GM23338 (cell line): ENCODE measurements at regions not wholly inside any gene's neighbourhood (a gene's known extent, or its start where the extent isn't known, plus 50 kb on each side); places are given as distances from the start of the nearest gene placed in this dataset.

Source experiments
- ATAC-seq: fragments of 200-7000 bp; cut with Tn5 transposase; 3 replicates; pipeline ENCODE4 v1.9.1; 2020
- DNase-seq: peaks from one replicate; pipeline ENCODE4 v3.0.0-alpha.2; 2015; ENCODE audit warnings: low spot score
- H2AFZ ChIP-seq: fragments of 200-600 bp; sonication (generic); 2 replicates; pipeline ENCODE4 v1.8.0; 2016; ENCODE audit warnings: antibody characterized with exemption, mild to moderate bottlenecking, moderate library complexity
- H3F3A ChIP-seq: fragments of 200-600 bp; sonication (generic); replicated peaks from 2 replicates; pipeline ENCODE4 v1.8.0; 2017; ENCODE audit warnings: antibody characterized with exemption, mixed run types, low read depth
- H3K27ac ChIP-seq: fragments of 200-600 bp; sonication (generic); 2 replicates; pipeline ENCODE4 v1.6.1; 2016; ENCODE audit warnings: low read depth
- H3K27me3 ChIP-seq: fragments of 200-600 bp; sonication (generic); 2 replicates; pipeline ENCODE4 v1.8.0; 2016; ENCODE audit warnings: mild to moderate bottlenecking, mixed run types, moderate library complexity; ENCODE audit not compliant: insufficient read depth
- H3K36me3 ChIP-seq: fragments of 200-600 bp; sonication (generic); 2 replicates; pipeline ENCODE4 v1.8.0; 2016; ENCODE audit warnings: mild to moderate bottlenecking; ENCODE audit not compliant: insufficient read depth
- H3K4me1 ChIP-seq: fragments of 200-600 bp; sonication (generic); 2 replicates; pipeline ENCODE4 v1.8.0; 2016; ENCODE audit warnings: mild to moderate bottlenecking, moderate library complexity; ENCODE audit not compliant: insufficient read depth
- H3K4me2 ChIP-seq: fragments of 200-600 bp; sonication (generic); 2 replicates; pipeline ENCODE4 v1.7.1; 2017; ENCODE audit warnings: mixed run types
- H3K4me3 ChIP-seq: fragments of 200-600 bp; sonication (generic); 2 replicates; pipeline ENCODE4 v1.6.1; 2016; ENCODE audit warnings: mixed run types
- H3K79me2 ChIP-seq: fragments of 200-600 bp; sonication (generic); replicated peaks from 2 replicates; pipeline ENCODE4 v1.8.0; 2017; ENCODE audit warnings: mild to moderate bottlenecking; ENCODE audit not compliant: insufficient read depth
- H3K9me2 ChIP-seq: fragments of 200-600 bp; sonication (generic); 2 replicates; pipeline ENCODE4 v1.8.0; 2017; ENCODE audit not compliant: insufficient read depth
- H4K20me1 ChIP-seq: fragments of 200-600 bp; sonication (generic); replicated peaks from 2 replicates; pipeline ENCODE4 v1.8.0; 2017; ENCODE audit warnings: mild to moderate bottlenecking; ENCODE audit not compliant: insufficient read depth
- H3K27ac Mint-ChIP-seq: 2 replicates; pipeline ENCODE4 v1.8.0; 2020; ENCODE audit warnings: inconsistent platforms, mild to moderate bottlenecking, moderate library complexity, mixed read lengths
- H3K27me3 Mint-ChIP-seq: 3 replicates; pipeline ENCODE4 v1.8.0; 2022; ENCODE audit warnings: low read depth, mild to moderate bottlenecking, moderate library complexity, mixed read lengths, inconsistent platforms; ENCODE audit not compliant: insufficient read depth, poor library complexity
- H3K36me3 Mint-ChIP-seq: 3 replicates; pipeline ENCODE4 v1.8.0; 2021; ENCODE audit warnings: low read depth, mild to moderate bottlenecking, inconsistent platforms, moderate library complexity, mixed read lengths
- H3K4me1 Mint-ChIP-seq: 3 replicates; pipeline ENCODE4 v1.8.0; 2020; ENCODE audit warnings: mild to moderate bottlenecking, inconsistent platforms, mixed read lengths
- H3K4me3 Mint-ChIP-seq: 3 replicates; pipeline ENCODE4 v1.8.0; 2021; ENCODE audit warnings: moderate library complexity, mild to moderate bottlenecking, inconsistent platforms, mixed read lengths
- H3K9me3 Mint-ChIP-seq: 3 replicates; pipeline ENCODE4 v1.8.0; 2020; ENCODE audit warnings: moderate library complexity, mild to moderate bottlenecking, inconsistent platforms, mixed read lengths
- CREB1 ChIP-seq: fragments of 250-450 bp; sonication (Bioruptor Pico); IDR thresholded peaks from 2 replicates; pipeline ENCODE4 v1.5.0; 2020; ENCODE audit warnings: low read depth, mild to moderate bottlenecking, moderate library complexity
- EZH2 ChIP-seq: fragments of 200-600 bp; sonication (generic); IDR thresholded peaks from one replicate; pipeline ENCODE4 v1.8.0; 2017; ENCODE audit warnings: antibody characterized with exemption, mild to moderate bottlenecking, low read depth; ENCODE audit not compliant: unreplicated experiment
- EZH2phosphoT487 ChIP-seq: fragments of 200-600 bp; sonication (generic); IDR thresholded peaks from one replicate; pipeline ENCODE4 v1.8.1; 2018; ENCODE audit warnings: antibody characterized with exemption; ENCODE audit not compliant: unreplicated experiment
- NANOG ChIP-seq: IDR thresholded peaks from 2 replicates; pipeline ENCODE4 v1.6.1; 2016; ENCODE audit warnings: antibody characterized with exemption, borderline replicate concordance
- POLR2AphosphoS5 ChIP-seq: IDR thresholded peaks from 2 replicates; pipeline ENCODE4 v1.6.1; 2016; ENCODE audit warnings: antibody characterized with exemption, low read depth
- STAT1 ChIP-seq: IDR thresholded peaks from one replicate; pipeline ENCODE4 v1.6.1; 2016; ENCODE audit warnings: antibody characterized with exemption; ENCODE audit not compliant: unreplicated experiment
- ZNF114 ChIP-seq: fragments of 250-450 bp; sonication (Bioruptor Pico); IDR thresholded peaks from 2 replicates; pipeline ENCODE4 v1.5.0; 2020; ENCODE audit warnings: mild to moderate bottlenecking, moderate library complexity
- ZNF331 ChIP-seq: fragments of 250-450 bp; sonication (Bioruptor Pico); IDR thresholded peaks from 2 replicates; pipeline ENCODE4 v1.5.0; 2020; ENCODE audit warnings: low read depth, mild to moderate bottlenecking, moderate library complexity
- TF ChIP-seq, protein P1 (sequence below): IDR thresholded peaks from one replicate; pipeline ENCODE4 v1.6.1; 2018; ENCODE audit warnings: antibody characterized with exemption; ENCODE audit not compliant: unreplicated experiment
- TF ChIP-seq, protein P2 (sequence below): IDR thresholded peaks from 2 replicates; pipeline ENCODE4 v1.6.1; 2016; ENCODE audit warnings: antibody characterized with exemption
- TF ChIP-seq, protein P3 (sequence below), 2 experiments: fragments of 200-600 bp in 1 of 2; sonication (generic) in 1 of 2; conservative IDR thresholded peaks; 2 replicates each; pipeline versions ENCODE4 v1.5.1 to v1.6.1; 2016 to 2017; ENCODE audit warnings: antibody characterized with exemption in 2 of 2, low read depth in 2 of 2, mild to moderate bottlenecking in 2 of 2, moderate library complexity in 1 of 2

DNA sequence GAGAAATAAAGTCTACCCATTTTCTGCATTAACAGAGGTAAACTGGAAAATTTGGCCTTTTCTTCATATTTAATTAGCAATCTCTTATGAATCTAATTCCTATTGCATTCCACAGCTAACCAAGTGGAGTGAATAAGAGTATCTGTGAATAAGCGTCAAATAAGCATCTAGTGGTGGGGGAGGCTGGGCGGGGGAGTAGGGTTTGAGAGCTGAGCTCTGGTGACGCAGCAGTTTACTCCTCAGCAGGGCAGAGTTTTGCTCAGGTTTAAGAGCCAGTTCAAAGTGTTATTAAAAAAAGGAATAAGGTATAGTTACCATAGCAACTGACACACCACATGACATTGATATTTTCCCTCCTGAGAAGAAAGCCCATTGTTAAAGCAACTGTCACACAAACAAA, 1346.8 kb upstream of the CELF2 start (continued):
- TF ChIP-seq, protein P1, sequence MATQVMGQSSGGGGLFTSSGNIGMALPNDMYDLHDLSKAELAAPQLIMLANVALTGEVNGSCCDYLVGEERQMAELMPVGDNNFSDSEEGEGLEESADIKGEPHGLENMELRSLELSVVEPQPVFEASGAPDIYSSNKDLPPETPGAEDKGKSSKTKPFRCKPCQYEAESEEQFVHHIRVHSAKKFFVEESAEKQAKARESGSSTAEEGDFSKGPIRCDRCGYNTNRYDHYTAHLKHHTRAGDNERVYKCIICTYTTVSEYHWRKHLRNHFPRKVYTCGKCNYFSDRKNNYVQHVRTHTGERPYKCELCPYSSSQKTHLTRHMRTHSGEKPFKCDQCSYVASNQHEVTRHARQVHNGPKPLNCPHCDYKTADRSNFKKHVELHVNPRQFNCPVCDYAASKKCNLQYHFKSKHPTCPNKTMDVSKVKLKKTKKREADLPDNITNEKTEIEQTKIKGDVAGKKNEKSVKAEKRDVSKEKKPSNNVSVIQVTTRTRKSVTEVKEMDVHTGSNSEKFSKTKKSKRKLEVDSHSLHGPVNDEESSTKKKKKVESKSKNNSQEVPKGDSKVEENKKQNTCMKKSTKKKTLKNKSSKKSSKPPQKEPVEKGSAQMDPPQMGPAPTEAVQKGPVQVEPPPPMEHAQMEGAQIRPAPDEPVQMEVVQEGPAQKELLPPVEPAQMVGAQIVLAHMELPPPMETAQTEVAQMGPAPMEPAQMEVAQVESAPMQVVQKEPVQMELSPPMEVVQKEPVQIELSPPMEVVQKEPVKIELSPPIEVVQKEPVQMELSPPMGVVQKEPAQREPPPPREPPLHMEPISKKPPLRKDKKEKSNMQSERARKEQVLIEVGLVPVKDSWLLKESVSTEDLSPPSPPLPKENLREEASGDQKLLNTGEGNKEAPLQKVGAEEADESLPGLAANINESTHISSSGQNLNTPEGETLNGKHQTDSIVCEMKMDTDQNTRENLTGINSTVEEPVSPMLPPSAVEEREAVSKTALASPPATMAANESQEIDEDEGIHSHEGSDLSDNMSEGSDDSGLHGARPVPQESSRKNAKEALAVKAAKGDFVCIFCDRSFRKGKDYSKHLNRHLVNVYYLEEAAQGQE = no peak
- TF ChIP-seq, protein P2, sequence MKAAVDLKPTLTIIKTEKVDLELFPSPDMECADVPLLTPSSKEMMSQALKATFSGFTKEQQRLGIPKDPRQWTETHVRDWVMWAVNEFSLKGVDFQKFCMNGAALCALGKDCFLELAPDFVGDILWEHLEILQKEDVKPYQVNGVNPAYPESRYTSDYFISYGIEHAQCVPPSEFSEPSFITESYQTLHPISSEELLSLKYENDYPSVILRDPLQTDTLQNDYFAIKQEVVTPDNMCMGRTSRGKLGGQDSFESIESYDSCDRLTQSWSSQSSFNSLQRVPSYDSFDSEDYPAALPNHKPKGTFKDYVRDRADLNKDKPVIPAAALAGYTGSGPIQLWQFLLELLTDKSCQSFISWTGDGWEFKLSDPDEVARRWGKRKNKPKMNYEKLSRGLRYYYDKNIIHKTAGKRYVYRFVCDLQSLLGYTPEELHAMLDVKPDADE = no peak
- TF ChIP-seq NANOG = no peak
- TF ChIP-seq ZNF114 = no peak
- no peak for TF ChIP-seq STAT1
- TF ChIP-seq EZH2phosphoT487 = no peak
- TF ChIP-seq, protein P3, sequence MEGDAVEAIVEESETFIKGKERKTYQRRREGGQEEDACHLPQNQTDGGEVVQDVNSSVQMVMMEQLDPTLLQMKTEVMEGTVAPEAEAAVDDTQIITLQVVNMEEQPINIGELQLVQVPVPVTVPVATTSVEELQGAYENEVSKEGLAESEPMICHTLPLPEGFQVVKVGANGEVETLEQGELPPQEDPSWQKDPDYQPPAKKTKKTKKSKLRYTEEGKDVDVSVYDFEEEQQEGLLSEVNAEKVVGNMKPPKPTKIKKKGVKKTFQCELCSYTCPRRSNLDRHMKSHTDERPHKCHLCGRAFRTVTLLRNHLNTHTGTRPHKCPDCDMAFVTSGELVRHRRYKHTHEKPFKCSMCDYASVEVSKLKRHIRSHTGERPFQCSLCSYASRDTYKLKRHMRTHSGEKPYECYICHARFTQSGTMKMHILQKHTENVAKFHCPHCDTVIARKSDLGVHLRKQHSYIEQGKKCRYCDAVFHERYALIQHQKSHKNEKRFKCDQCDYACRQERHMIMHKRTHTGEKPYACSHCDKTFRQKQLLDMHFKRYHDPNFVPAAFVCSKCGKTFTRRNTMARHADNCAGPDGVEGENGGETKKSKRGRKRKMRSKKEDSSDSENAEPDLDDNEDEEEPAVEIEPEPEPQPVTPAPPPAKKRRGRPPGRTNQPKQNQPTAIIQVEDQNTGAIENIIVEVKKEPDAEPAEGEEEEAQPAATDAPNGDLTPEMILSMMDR (conservative IDR thresholded peaks at IDR 0.05; ENCODE audit: low read depth in 2 of 2) = no peak
- TF ChIP-seq EZH2 = no peak
- no peak for TF ChIP-seq ZNF331
- no peak for TF ChIP-seq CREB1 (CRISPR knock-in tag)
- TF ChIP-seq POLR2AphosphoS5 = no peak

DNA sequence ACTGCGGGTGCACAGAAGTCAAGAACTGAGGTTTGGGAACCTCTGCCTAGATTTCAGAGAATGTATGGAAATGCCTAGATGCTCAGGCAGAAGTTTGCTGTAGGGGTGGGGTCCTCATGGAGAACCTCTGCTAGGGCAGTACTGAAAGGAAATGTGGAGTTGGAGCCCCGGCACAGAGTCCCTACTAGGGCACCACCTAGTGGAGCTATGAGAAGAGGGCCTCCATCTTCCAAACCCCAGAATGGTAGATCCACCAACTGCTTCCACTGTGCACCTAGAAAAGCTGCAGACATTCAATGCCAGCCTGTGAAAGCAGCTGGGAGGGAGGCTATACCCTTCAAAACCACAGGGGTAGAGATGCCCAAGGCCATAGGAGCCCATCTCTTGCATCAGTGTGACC, 1336.0 kb upstream of the CELF2 start:
- peaks cover 26% of the 10 kb centered on the region for H3K9me3 Mint-ChIP-seq

More for the DNA sequence above, 1336.0 kb upstream of the CELF2 start:
- Histone ChIP-seq H3K4me2 (no peak overlapping the region), H3K27ac (no peak overlapping the region), H3K4me1 (no peaks in the 10 kb centered on the region), H3K27me3 (no peaks in the 10 kb centered on the region), H3K9me2 (peaks cover 3% of the 10 kb centered on the region; the same call in 1 of the 2 replicates), H3K79me2 (no peaks in the 10 kb centered on the region), H4K20me1 (no peaks in the 10 kb centered on the region), H3K4me3 (no peak overlapping the region), H2AFZ (no peak overlapping the region), H3K36me3 (peaks cover 6% of the 10 kb centered on the region; the same call in 1 of the 2 replicates), H3F3A (no peaks in the 10 kb centered on the region)
- Mint-ChIP-seq H3K4me3 (no peak overlapping the region), H3K4me1 (no peaks in the 10 kb centered on the region), H3K27ac (no peak overlapping the region), H3K27me3 (no peaks in the 10 kb centered on the region), H3K36me3 (peaks cover 21% of the 10 kb centered on the region)
- DNase-seq (peak; percentile 16), ATAC-seq (no peak)
- TF ChIP-seq EZH2phosphoT487 (no peak), EZH2 (no peak), NANOG (no peak), STAT1 (no peak), POLR2AphosphoS5 (no peak)
- TF ChIP-seq, protein P3 (conservative IDR thresholded peaks at IDR 0.05; ENCODE audit: low read depth in 2 of 2) = peak; percentile 21 to 50; a peak in 2 of 4 replicates
- TF ChIP-seq, protein P1 = no peak
- TF ChIP-seq, protein P2 = no peak
